ENCODE measurements at regions not wholly inside any gene's neighbourhood (a gene's known extent, or its start where the extent isn't known, plus 50 kb on each side); places are given as distances from the start of the nearest gene placed in this dataset.

- no peak for TF ChIP-seq CTCF (conservative IDR thresholded peaks at IDR 0.05; ENCODE audit: low read length)
- no peak for TF ChIP-seq EZH2phosphoT487 (IDR thresholded peaks at IDR 0.05; ENCODE audit: borderline replicate concordance, low read depth, low read length)
Observed at GRCh38 chr1:103416681-103417286, 108.7 kb upstream of the RNPC3 start.

Data from OCI-LY7 (cell line).